GM23338 (cell line): ENCODE measurements at regions not wholly inside any gene's neighbourhood (a gene's known extent, or its start where the extent isn't known, plus 50 kb on each side); places are given as distances from the start of the nearest gene placed in this dataset.

Experiments
- POLR2AphosphoS5 ChIP-seq: IDR thresholded peaks from 2 replicates; pipeline ENCODE4 v1.6.1; 2016; ENCODE audit warnings: antibody characterized with exemption, low read depth
- TF ChIP-seq, protein P1 (sequence below), 2 experiments: fragments of 200-600 bp in 1 of 2; sonication (generic) in 1 of 2; conservative IDR thresholded peaks; 2 replicates each; pipeline versions ENCODE4 v1.5.1 to v1.6.1; 2016 to 2017; ENCODE audit warnings: antibody characterized with exemption in 2 of 2, low read depth in 2 of 2, mild to moderate bottlenecking in 2 of 2, moderate library complexity in 1 of 2

DNA sequence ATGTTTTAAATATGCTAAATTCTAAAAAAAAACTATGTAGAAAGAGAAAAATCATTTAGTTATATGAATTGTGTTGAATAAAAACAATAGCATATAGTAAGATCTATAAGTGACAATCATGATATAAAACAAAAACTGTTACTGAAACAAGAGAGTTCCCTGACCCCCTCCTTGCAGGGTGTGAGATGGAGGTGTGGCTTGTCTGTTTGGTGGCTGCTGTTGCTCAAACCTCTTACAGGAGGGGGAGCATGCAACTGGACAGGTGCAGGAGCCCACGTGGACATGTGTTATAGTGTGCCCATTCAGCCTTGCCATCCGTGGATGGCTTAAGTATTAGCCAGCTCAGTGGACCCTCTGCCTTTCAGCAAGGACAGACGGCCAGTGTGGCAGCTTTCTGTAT is 206.7 kb downstream of the MOXD1 start:
- TF ChIP-seq, protein P1, sequence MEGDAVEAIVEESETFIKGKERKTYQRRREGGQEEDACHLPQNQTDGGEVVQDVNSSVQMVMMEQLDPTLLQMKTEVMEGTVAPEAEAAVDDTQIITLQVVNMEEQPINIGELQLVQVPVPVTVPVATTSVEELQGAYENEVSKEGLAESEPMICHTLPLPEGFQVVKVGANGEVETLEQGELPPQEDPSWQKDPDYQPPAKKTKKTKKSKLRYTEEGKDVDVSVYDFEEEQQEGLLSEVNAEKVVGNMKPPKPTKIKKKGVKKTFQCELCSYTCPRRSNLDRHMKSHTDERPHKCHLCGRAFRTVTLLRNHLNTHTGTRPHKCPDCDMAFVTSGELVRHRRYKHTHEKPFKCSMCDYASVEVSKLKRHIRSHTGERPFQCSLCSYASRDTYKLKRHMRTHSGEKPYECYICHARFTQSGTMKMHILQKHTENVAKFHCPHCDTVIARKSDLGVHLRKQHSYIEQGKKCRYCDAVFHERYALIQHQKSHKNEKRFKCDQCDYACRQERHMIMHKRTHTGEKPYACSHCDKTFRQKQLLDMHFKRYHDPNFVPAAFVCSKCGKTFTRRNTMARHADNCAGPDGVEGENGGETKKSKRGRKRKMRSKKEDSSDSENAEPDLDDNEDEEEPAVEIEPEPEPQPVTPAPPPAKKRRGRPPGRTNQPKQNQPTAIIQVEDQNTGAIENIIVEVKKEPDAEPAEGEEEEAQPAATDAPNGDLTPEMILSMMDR (conservative IDR thresholded peaks at IDR 0.05; ENCODE audit: low read depth in 2 of 2): no peak
- no peak for TF ChIP-seq POLR2AphosphoS5
